K562 (cell line): ENCODE measurements at regions not wholly inside any gene's neighbourhood (a gene's known extent, or its start where the extent isn't known, plus 50 kb on each side); places are given as distances from the start of the nearest gene placed in this dataset.

Source experiments
- ATAC-seq: fragments of 200-7000 bp; cut with Tn5 transposase; 3 replicates; pipeline ENCODE4 v1.9.1; 2020; ENCODE audit warnings: moderate library complexity
- BruUV-seq: library from RNA; stranded (reverse); fragments of 400-500 nt; replicated peaks from 2 replicates; lab custom pipeline; 2021; lab: Mats Ljungman, UMichigan
- CTCF ChIA-PET: fragments of 300-600 bp; formaldehyde crosslinking; extraction: SDS; loops from one replicate; lab custom pipeline; 2021; ENCODE audit warnings: low intra/inter-chr PET ratio; lab: Yijun Ruan, JAX
- POLR2A ChIA-PET: fragments of 300-600, 350-650 bp; sonication (Branson Sonifier 250); formaldehyde crosslinking; extraction: SDS; loops from one replicate; lab custom pipeline; 2021; ENCODE audit warnings: antibody characterized with exemption, inconsistent platforms; lab: Yijun Ruan, JAX
- DNase-seq, 4 experiments: peaks; one replicate each; pipeline versions ENCODE4 v3.0.0 to v3.0.0-alpha.2; 2011 to 2018; ENCODE audit warnings: low spot score in 3 of 4, mixed read lengths in 3 of 4; ENCODE audit errors: extremely low read depth in 1 of 4
- FAIRE-seq: peaks from 2 replicates; lab custom pipeline; 2011; peaks lifted over from hg19 to GRCh38; lab: Jason Lieb, UNC
- H2AFZ ChIP-seq: 2 replicates; pipeline ENCODE4 v1.6.0; 2011; ENCODE audit warnings: low read depth, low read length, control low read depth, inconsistent platforms
- H3K27ac ChIP-seq: fragments of 200-600 bp; 3 replicates; pipeline ENCODE4 v1.8.0; 2011; ENCODE audit warnings: low read depth, mild to moderate bottlenecking, control low read depth, inconsistent platforms, low read length, moderate library complexity, mixed read lengths; ENCODE audit errors: extremely low read depth
- H3K27me3 ChIP-seq, 2 experiments: fragments of 300-600 bp in 1 of 2; 2 replicates in 1 of 2; 3 replicates in 1 of 2; pipeline versions ENCODE4 v1.6.0 to v1.8.0; 2011; ENCODE audit warnings: inconsistent platforms in 2 of 2, low read length in 2 of 2, mild to moderate bottlenecking in 1 of 2, mixed read lengths in 1 of 2, moderate library complexity in 1 of 2; ENCODE audit not compliant: control insufficient read depth in 2 of 2, insufficient read depth in 2 of 2
- H3K36me3 ChIP-seq: fragments of 300-600 bp; 3 replicates; pipeline ENCODE4 v1.8.0; 2011; ENCODE audit warnings: mild to moderate bottlenecking, low read length, inconsistent platforms; ENCODE audit not compliant: control insufficient read depth, insufficient read depth
- H3K4me1 ChIP-seq, 2 experiments: fragments of 200-600 bp in 1 of 2; replicated peaks in 1 of 2; 2 replicates in 1 of 2; 3 replicates in 1 of 2; pipeline versions ENCODE4 v1.5.1 to v1.8.0; 2011; ENCODE audit warnings: inconsistent platforms in 2 of 2, low read length in 2 of 2, mild to moderate bottlenecking in 1 of 2, mixed read lengths in 1 of 2, moderate library complexity in 1 of 2; ENCODE audit not compliant: control insufficient read depth in 2 of 2, insufficient read depth in 2 of 2
- H3K4me2 ChIP-seq: 2 replicates; pipeline ENCODE4 v1.6.1; 2011; ENCODE audit warnings: low read length, control low read depth, inconsistent platforms, mixed read lengths; ENCODE audit not compliant: insufficient read depth
- H3K4me3 ChIP-seq: fragments of 200-600 bp; sonication (generic), shearing (Covaris generic); 2 replicates; pipeline ENCODE4 v1.5.1; 2016; ENCODE audit warnings: control low read depth, inconsistent platforms
- H3K79me2 ChIP-seq: fragments of 200-600 bp; 3 replicates; pipeline ENCODE4 v1.8.0; 2011; ENCODE audit warnings: low read length, inconsistent platforms; ENCODE audit not compliant: control insufficient read depth, insufficient read depth
- H3K9ac ChIP-seq, 2 experiments: 2 replicates each; pipeline versions ENCODE4 v1.6.0 to v1.6.1; 2011; ENCODE audit warnings: low read depth in 2 of 2, low read length in 2 of 2, control low read depth in 1 of 2, inconsistent platforms in 1 of 2, mild to moderate bottlenecking in 1 of 2, mixed read lengths in 1 of 2; ENCODE audit not compliant: insufficient read depth in 1 of 2
- H3K9me1 ChIP-seq: one replicate; pipeline ENCODE4 v1.6.0; 2011; ENCODE audit warnings: inconsistent platforms, mild to moderate bottlenecking, low read length, moderate library complexity; ENCODE audit not compliant: control insufficient read depth, insufficient read depth
- H3K9me3 ChIP-seq: replicated peaks from 2 replicates; pipeline ENCODE4 v1.5.1; 2011; ENCODE audit warnings: low read depth, low read length, inconsistent platforms; ENCODE audit not compliant: control insufficient read depth, insufficient read depth
- H4K20me1 ChIP-seq: replicated peaks from 2 replicates; pipeline ENCODE4 v1.6.1; 2011; ENCODE audit warnings: low read length, inconsistent platforms, mixed read lengths; ENCODE audit not compliant: control insufficient read depth, insufficient read depth
- CBX3 ChIP-seq, 2 experiments: IDR thresholded peaks; 1 replicate in 1 of 2; 2 replicates in 1 of 2; pipeline ENCODE4 v1.6.1; 2012; ENCODE audit warnings: inconsistent platforms in 2 of 2, low read length in 2 of 2, borderline replicate concordance in 1 of 2, control low read depth in 1 of 2
- CTCF ChIP-seq, 3 experiments: IDR thresholded peaks in 2 of 3; conservative IDR thresholded peaks in 1 of 3; 2 replicates each; pipeline ENCODE4 v1.5.1; 2011 to 2012; ENCODE audit warnings: low read length in 3 of 3, mild to moderate bottlenecking in 3 of 3, control low read depth in 2 of 3, improper control_type of control experiment in 1 of 3, inconsistent platforms in 1 of 3, low read depth in 1 of 3, mixed read lengths in 1 of 3, moderate library complexity in 1 of 3; ENCODE audit not compliant: insufficient read depth in 2 of 3
- ETS1 ChIP-seq: conservative IDR thresholded peaks from 2 replicates; pipeline ENCODE4 v1.6.1; 2011; ENCODE audit warnings: low read depth, mild to moderate bottlenecking, low read length; ENCODE audit not compliant: control insufficient read depth
- JUND ChIP-seq, 2 experiments: IDR thresholded peaks; 2 replicates in 1 of 2; 3 replicates in 1 of 2; pipeline ENCODE4 v1.6.1; 2011; ENCODE audit warnings: borderline replicate concordance in 2 of 2, low read depth in 2 of 2, low read length in 2 of 2, improper control_type of control experiment in 1 of 2, missing biosample characterization in 1 of 2, missing genetic modification characterization in 1 of 2, missing genetic modification reagents in 1 of 2
- RAD21 ChIP-seq, 2 experiments: fragments of 250-450 bp in 1 of 2; fragments of 450-650 bp in 1 of 2; sonication (Bioruptor Pico) in 1 of 2; formaldehyde crosslinking in 1 of 2; IDR thresholded peaks in 1 of 2; conservative IDR thresholded peaks in 1 of 2; 2 replicates each; pipeline versions ENCODE4 v1.4.0 to v1.8.0; 2020 to 2022; ENCODE audit warnings: mild to moderate bottlenecking in 2 of 2, moderate library complexity in 1 of 2
- REST ChIP-seq, 2 experiments: fragments of 450-650 bp; formaldehyde crosslinking in 1 of 2; IDR thresholded peaks; 2 replicates each; pipeline versions ENCODE4 v1.4.0 to v1.6.1; 2014 to 2020; ENCODE audit warnings: mild to moderate bottlenecking in 2 of 2, borderline replicate concordance in 1 of 2, low read depth in 1 of 2
- WGBS: fragments of 100-300 bp; shearing (Covaris generic); methylation state at CpG from one replicate; pipeline ENCODE4 v1.1.6; 2016; ENCODE audit warnings: low coverage, mixed read lengths; ENCODE audit not compliant: insufficient coverage; ENCODE audit errors: missing lambda C conversion rate; 5-methylcytosine and 5-hydroxymethylcytosine counted together
- in situ Hi-C: fragments of 300-500 bp; cut with MboI; formaldehyde crosslinking; loops from 4 replicates; pipeline ENCODE4 v1.15.0; 2018; ENCODE audit warnings: inconsistent platforms, mixed read lengths
- intact Hi-C: fragments of 100-400 bp; cut with micrococcal nuclease; formaldehyde crosslinking; loops from 2 replicates; pipeline ENCODE4 v1.14.2; 2022

- Histone ChIP-seq H3K27ac (no peak overlapping the region), H2AFZ (no peak overlapping the region), H4K20me1 (no peaks in the 10 kb centered on the region), H3K27me3 (no peaks in the 10 kb centered on the region), H3K79me2 (no peaks in the 10 kb centered on the region), H3K4me1 (no peaks in the 10 kb centered on the region), H3K4me3 (no peak overlapping the region), H3K9me1 (no peaks in the 10 kb centered on the region), H3K36me3 (no peaks in the 10 kb centered on the region), H3K9ac (no peak overlapping the region), H3K4me2 (no peak overlapping the region), H3K9me3 (no peaks in the 10 kb centered on the region)
- ChIA-PET CTCF (no interaction called here), POLR2A (no interaction called here)
- DNase-seq (peak in 2 of 4 experiments; percentile 26 to 31), ATAC-seq (peak; percentile 84), FAIRE-seq (no peak)
- BruUV-seq = no TSS peak
- in situ Hi-C loops = no loop called here
- intact Hi-C loops = loop anchor here (5.0 kb wide), 1 partner anchor 53 kb away; no protein-coding TSS in a partner anchor
- 0% methylated on average over 6 of the region's 6 CpGs for WGBS
- TF ChIP-seq JUND (IDR thresholded peaks at IDR 0.05; ENCODE audit: borderline replicate concordance, low read depth, low read length) (no peak), JUND (tag; IDR thresholded peaks at IDR 0.05; ENCODE audit: borderline replicate concordance, low read depth, low read length) (no peak), CBX3 (IDR thresholded peaks at IDR 0.05; ENCODE audit: borderline replicate concordance in 1 of 2, low read length in 2 of 2) (no peak), RAD21 (CRISPR knock-in tag; conservative IDR thresholded peaks at IDR 0.05 in 1 of 2, IDR thresholded peaks at IDR 0.05 in 1 of 2) (peak; percentile 60), ETS1 (no peak), REST (IDR thresholded peaks at IDR 0.05; ENCODE audit: borderline replicate concordance) (peak; percentile 33; the same call in 1 of the 2 replicates), REST (CRISPR knock-in tag; IDR thresholded peaks at IDR 0.05; ENCODE audit: low read depth) (no peak), CTCF (IDR thresholded peaks at IDR 0.05 in 2 of 3, conservative IDR thresholded peaks at IDR 0.05 in 1 of 3; ENCODE audit: insufficient read depth in 2 of 3, low read depth in 1 of 3, low read length in 3 of 3) (peak; percentile 48 to 61 (median 50))
These were observed 155.0 kb upstream of the CLINT1 start for GRCh38 chr5:158013939-158014338.
